ENCODE measurements at regions not wholly inside any gene's neighbourhood (a gene's known extent, or its start where the extent isn't known, plus 50 kb on each side); places are given as distances from the start of the nearest gene placed in this dataset.

DNA sequence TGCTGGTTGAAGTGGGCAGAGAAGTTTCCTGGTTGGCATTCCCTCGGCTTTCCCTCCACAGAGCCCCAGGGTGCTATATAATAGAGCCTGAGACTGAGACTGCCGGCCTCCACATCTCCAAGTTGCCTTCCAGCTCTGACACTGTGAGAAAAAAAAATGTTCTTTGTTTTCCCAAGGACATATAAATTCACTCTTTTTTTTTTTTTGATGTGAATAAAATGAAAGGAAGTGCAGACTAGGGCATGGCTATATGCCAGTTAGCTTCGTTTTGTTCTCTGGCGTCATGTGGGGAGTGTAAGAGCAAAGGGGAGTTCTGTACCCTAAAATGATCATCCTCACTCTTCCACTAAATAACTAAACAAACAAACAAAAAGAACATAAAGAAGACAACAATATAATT, 101.6 kb downstream of the TNFSF18 start:
- Histone ChIP-seq H3K9me3 (no peaks in the 10 kb centered on the region), H3K4me1 (peaks cover 0 to 39% (median 9%) of the 10 kb centered on the region in 3 donors), H3K27ac (no peak overlapping the region), H3K4me3 (no peak overlapping the region), H3K27me3 (no peaks in the 10 kb centered on the region), H3K36me3 (no peaks in the 10 kb centered on the region)
- TF ChIP-seq, protein P1, sequence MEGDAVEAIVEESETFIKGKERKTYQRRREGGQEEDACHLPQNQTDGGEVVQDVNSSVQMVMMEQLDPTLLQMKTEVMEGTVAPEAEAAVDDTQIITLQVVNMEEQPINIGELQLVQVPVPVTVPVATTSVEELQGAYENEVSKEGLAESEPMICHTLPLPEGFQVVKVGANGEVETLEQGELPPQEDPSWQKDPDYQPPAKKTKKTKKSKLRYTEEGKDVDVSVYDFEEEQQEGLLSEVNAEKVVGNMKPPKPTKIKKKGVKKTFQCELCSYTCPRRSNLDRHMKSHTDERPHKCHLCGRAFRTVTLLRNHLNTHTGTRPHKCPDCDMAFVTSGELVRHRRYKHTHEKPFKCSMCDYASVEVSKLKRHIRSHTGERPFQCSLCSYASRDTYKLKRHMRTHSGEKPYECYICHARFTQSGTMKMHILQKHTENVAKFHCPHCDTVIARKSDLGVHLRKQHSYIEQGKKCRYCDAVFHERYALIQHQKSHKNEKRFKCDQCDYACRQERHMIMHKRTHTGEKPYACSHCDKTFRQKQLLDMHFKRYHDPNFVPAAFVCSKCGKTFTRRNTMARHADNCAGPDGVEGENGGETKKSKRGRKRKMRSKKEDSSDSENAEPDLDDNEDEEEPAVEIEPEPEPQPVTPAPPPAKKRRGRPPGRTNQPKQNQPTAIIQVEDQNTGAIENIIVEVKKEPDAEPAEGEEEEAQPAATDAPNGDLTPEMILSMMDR (IDR thresholded peaks at IDR 0.05): no peak
- TF ChIP-seq POLR2A (IDR thresholded peaks at IDR 0.05): no peak
- intact Hi-C loops (cut with DNase I): no loop called here
- WGBS, 2 donors: 33 to 62% methylated on average over 4 of the region's 4 CpGs
- DNase-seq: no peak

DNA sequence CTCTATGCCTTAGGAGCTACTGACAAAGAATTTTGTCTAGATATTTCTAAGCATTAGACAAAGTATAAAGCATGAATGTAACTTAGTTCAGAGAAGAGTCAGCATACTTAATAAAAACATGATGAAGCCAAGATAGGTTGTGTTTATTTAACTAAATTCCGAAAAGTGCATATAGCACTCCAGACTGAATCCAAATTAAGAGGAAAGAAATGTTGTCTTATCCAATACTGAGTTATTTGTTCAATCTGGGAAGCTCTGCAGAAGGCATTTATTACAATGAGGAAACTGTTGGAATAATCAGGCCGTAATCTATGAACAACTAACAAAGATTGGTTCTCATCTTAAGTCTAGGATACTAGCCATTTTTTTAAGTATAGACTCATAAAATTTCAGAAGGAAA, 100.2 kb downstream of the TNFSF18 start:
- DNase-seq: no peak
- TF ChIP-seq, protein P1 (IDR thresholded peaks at IDR 0.05): no peak
- TF ChIP-seq POLR2A (IDR thresholded peaks at IDR 0.05): no peak
- no peaks in the 10 kb centered on the region for H3K27me3 ChIP-seq
- no peaks in the 10 kb centered on the region for H3K36me3 ChIP-seq
- intact Hi-C loops (cut with DNase I): no loop called here
- WGBS, 2 donors: 85 to 94% methylated on average over 2 of the region's 2 CpGs
- no peak overlapping the region for H3K27ac ChIP-seq
- peaks cover 0 to 39% (median 9%) of the 10 kb centered on the region in 3 donors for H3K4me1 ChIP-seq
- no peaks in the 10 kb centered on the region for H3K9me3 ChIP-seq
- no peak overlapping the region for H3K4me3 ChIP-seq

DNA sequence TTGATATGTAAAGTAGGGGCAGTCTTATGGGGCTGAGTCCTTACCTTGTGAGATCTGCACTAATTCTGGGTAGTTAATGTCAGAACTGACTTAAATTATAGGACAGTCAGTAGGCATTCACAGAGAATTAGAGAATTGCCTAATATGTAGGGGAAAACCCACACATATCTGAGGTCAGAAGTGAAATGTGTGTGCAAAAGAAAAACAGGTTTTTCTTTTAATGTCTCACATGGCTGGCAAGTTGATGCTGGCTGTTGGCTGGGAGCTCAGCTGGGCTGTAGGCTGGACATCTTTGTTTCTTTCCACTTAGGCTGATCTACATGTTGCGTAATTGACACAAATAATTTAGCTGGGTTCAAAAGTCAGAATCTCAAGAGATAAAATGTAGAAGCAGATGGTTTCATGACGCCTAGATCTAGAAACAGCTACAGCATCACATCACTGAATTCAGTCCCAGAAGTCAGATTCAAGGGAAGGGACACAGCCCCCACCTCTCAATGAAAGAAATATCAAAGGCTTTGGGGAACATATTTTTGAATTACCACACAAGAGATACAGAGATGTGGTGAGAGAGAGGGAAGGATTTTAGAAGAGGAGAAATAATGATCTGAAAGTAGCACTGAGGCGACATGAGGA, 98.9 kb downstream of the TNFSF18 start:
- DNase-seq: no peak
- Histone ChIP-seq H3K9me3 (no peaks in the 10 kb centered on the region), H3K4me1 (peaks cover 0 to 37% (median 9%) of the 10 kb centered on the region in 3 donors), H3K27me3 (no peaks in the 10 kb centered on the region), H3K4me3 (no peak overlapping the region), H3K27ac (peak overlapping the region in 3 of 4 donors; percentile 14 to 37 (median 25)), H3K36me3 (no peaks in the 10 kb centered on the region)
- WGBS, 2 donors: 47 to 53% methylated on average over 3 of the region's 3 CpGs
- intact Hi-C loops (cut with DNase I): no loop called here
- no peak for TF ChIP-seq POLR2A (IDR thresholded peaks at IDR 0.05)
- TF ChIP-seq, protein P1 (IDR thresholded peaks at IDR 0.05): no peak

DNA sequence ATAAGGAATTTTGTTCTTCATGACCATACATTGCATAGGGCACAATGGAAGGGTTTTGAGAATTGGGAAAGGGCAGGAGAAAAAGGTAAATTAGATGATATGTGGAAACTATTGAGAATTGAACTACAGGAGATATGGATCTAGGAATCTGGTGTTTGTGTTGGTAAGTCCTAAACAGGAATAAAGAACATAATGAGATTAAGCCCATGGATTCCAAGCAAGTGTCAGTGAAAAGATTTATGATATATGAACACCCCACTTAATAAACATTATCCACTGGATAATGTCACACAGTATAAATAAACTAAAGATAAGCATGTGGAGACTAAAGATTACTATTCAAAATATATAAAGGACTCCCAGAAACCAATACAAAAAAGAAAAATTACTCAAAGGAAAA, 98.2 kb downstream of the TNFSF18 start:
- H3K4me3 ChIP-seq: no peak overlapping the region
- intact Hi-C loops (cut with DNase I): no loop called here
- peak overlapping the region in 1 of 4 donors; percentile 27 for H3K27ac ChIP-seq
- no peaks in the 10 kb centered on the region for H3K36me3 ChIP-seq
- no peak for TF ChIP-seq POLR2A (IDR thresholded peaks at IDR 0.05)
- TF ChIP-seq, protein P1 (IDR thresholded peaks at IDR 0.05): no peak
- peaks cover 0 to 30% (median 9%) of the 10 kb centered on the region in 3 donors for H3K4me1 ChIP-seq
- no peak for DNase-seq
- H3K27me3 ChIP-seq: no peaks in the 10 kb centered on the region
- no peaks in the 10 kb centered on the region for H3K9me3 ChIP-seq

DNA sequence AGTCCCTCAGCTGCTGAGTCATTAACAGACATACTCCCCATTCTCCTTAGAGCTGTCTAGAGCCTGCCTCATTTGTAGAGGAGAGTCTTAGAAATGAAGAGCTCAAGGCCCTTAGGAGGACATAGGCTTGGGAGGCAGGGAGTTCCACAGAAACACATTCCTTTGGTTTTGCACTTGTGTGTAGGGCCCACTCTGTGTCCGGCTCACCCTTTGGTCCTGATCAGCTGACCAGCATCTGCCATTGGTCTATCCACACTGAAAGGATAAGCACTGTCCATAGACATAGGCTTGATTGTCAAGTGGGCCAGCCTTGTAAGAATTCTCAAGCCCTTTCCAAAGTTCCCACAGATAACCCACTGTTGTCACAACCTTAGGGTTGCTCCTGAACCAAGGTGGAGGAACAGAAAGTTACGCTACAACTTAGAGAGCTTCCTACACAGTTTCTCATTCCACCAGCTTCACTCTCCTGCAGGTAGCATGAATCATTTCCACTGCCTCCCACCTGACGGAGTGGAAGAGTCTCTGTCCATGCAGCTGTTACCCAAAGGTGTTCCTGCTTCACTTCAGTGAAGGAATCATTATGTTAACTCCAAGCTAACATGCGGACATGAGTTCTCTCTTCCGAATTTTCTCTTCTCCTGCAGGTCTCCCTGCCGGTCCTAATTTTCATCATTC, 96.1 kb downstream of the TNFSF18 start:
- WGBS, 2 donors: 89 to 94% methylated on average over 6 of the region's 6 CpGs
- Histone ChIP-seq H3K4me1 (peaks cover 0 to 19% (median 9%) of the 10 kb centered on the region in 3 donors), H3K27me3 (no peaks in the 10 kb centered on the region), H3K27ac (no peak overlapping the region), H3K4me3 (no peak overlapping the region), H3K36me3 (no peaks in the 10 kb centered on the region), H3K9me3 (no peaks in the 10 kb centered on the region)
- intact Hi-C loops (cut with DNase I): no loop called here
- DNase-seq: no peak
- no peak for TF ChIP-seq POLR2A (IDR thresholded peaks at IDR 0.05)
- TF ChIP-seq, protein P1 (IDR thresholded peaks at IDR 0.05): no peak
